Ovary (tissue), 3 donors: ENCODE measurements at regions not wholly inside any gene's neighbourhood (a gene's known extent, or its start where the extent isn't known, plus 50 kb on each side); places are given as distances from the start of the nearest gene placed in this dataset.
A peak's percentile ranks its signal among the peaks of the same experiment; 100 is the strongest.

Source experiments
- CTCF ChIP-seq, 3 donors: fragments of 450-650 bp in 2 of 3; fragments of 200-600 bp in 1 of 3; IDR thresholded peaks; one replicate each; pipeline versions ENCODE4 v1.5.1 to v1.8.0; 2016 to 2022; ENCODE audit warnings: antibody characterized with exemption in 3 of 3, mild to moderate bottlenecking in 1 of 3
- EP300 ChIP-seq: sonication (generic); formaldehyde crosslinking; IDR thresholded peaks from one replicate; pipeline ENCODE4 v1.6.1; 2017; ENCODE audit warnings: antibody characterized with exemption
- POLR2A ChIP-seq: fragments of 450-650 bp; IDR thresholded peaks from one replicate; pipeline ENCODE4 v1.6.1; 2017; ENCODE audit warnings: antibody characterized with exemption, mild to moderate bottlenecking, moderate library complexity
- donor health status: DM: no; HTN: no; CAD: no.

GRCh38 chr2:177161741-177162460, 50.7 kb upstream of the HNRNPA3 start:
- TF ChIP-seq POLR2A (no peak), CTCF (IDR thresholded peaks at IDR 0.05) (peak in 2 of 3 donors; percentile 34 to 38), EP300 (no peak)
